Neural cell (in vitro differentiated cells): ENCODE measurements at regions not wholly inside any gene's neighbourhood (a gene's known extent, or its start where the extent isn't known, plus 50 kb on each side); places are given as distances from the start of the nearest gene placed in this dataset.

Experiments used
- H2AFZ ChIP-seq: fragments of 200-600, 300-800 bp; sonication (generic), shearing (Covaris generic); 2 replicates; pipeline ENCODE4 v1.6.0; 2014; ENCODE audit warnings: low read depth, mild to moderate bottlenecking, antibody characterized with exemption, low read length, moderate library complexity
- H3F3A ChIP-seq: fragments of 200-600 bp; shearing (Covaris generic); 2 replicates; pipeline ENCODE4 v1.6.1; 2016; ENCODE audit warnings: mild to moderate bottlenecking, moderate library complexity, mixed read lengths, antibody characterized with exemption, low read length; ENCODE audit not compliant: insufficient read depth, poor library complexity, severe bottlenecking
- H3K27ac ChIP-seq: fragments of 200-600, 300-800 bp; sonication (generic), shearing (Covaris generic); 2 replicates; pipeline ENCODE4 v1.5.1; 2014; ENCODE audit warnings: mild to moderate bottlenecking, low read length, moderate library complexity
- H3K27me3 ChIP-seq: fragments of 300-800, 200-600 bp; sonication (generic), shearing (Covaris generic); 2 replicates; pipeline ENCODE4 v1.6.0; 2014; ENCODE audit warnings: mild to moderate bottlenecking, low read depth, low read length, moderate library complexity; ENCODE audit not compliant: insufficient read depth
- H3K36me3 ChIP-seq: fragments of 300-800, 200-600 bp; sonication (generic), shearing (Covaris generic); 2 replicates; pipeline ENCODE4 v1.5.1; 2014; ENCODE audit warnings: mild to moderate bottlenecking, antibody characterized with exemption, low read length, moderate library complexity; ENCODE audit not compliant: insufficient read depth
- H3K4me2 ChIP-seq: fragments of 300-800, 200-600 bp; sonication (generic), shearing (Covaris generic); 2 replicates; pipeline ENCODE4 v1.6.0; 2014; ENCODE audit warnings: mild to moderate bottlenecking, low read length
- H3K4me3 ChIP-seq: fragments of 300-800, 200-600 bp; sonication (generic), shearing (Covaris generic); 2 replicates; pipeline ENCODE4 v1.5.1; 2014; ENCODE audit warnings: mild to moderate bottlenecking, low read length, moderate library complexity
- H3K79me2 ChIP-seq: fragments of 200-600 bp; shearing (Covaris generic); replicated peaks from 2 replicates; pipeline ENCODE4 v1.6.0; 2014; ENCODE audit warnings: mild to moderate bottlenecking, low read length, moderate library complexity; ENCODE audit not compliant: insufficient read depth
- H3K9ac ChIP-seq: fragments of 300-800, 200-600 bp; sonication (generic), shearing (Covaris generic); 2 replicates; pipeline ENCODE4 v1.6.1; 2016; ENCODE audit warnings: mild to moderate bottlenecking, low read length, mixed read lengths
- H3K9me2 ChIP-seq: fragments of 200-600 bp; shearing (Covaris generic); 2 replicates; pipeline ENCODE4 v1.6.1; 2016; ENCODE audit warnings: mild to moderate bottlenecking, low read length, mixed read lengths; ENCODE audit not compliant: insufficient read depth
- H3K9me3 ChIP-seq: fragments of 200-600, 300-800 bp; sonication (generic), shearing (Covaris generic); 2 replicates; pipeline ENCODE4 v1.6.1; 2016; ENCODE audit warnings: mild to moderate bottlenecking, mixed run types, low read length, moderate library complexity, mixed read lengths
- H4K20me1 ChIP-seq: fragments of 200-600 bp; shearing (Covaris generic); 2 replicates; pipeline ENCODE4 v1.6.1; 2016; ENCODE audit warnings: mild to moderate bottlenecking, mixed run types; ENCODE audit not compliant: insufficient read depth
- EP300 ChIP-seq: fragments of 450-650 bp; conservative IDR thresholded peaks from 2 replicates; pipeline ENCODE4 v1.6.1; 2014; ENCODE audit warnings: antibody characterized with exemption, mild to moderate bottlenecking, moderate library complexity; ENCODE audit not compliant: poor library complexity, severe bottlenecking
- EZH2 ChIP-seq: fragments of 200-600, 300-800 bp; shearing (Covaris generic), sonication (generic); IDR thresholded peaks from 2 replicates; pipeline ENCODE4 v1.6.1; 2014; ENCODE audit warnings: antibody characterized with exemption, low read length, borderline replicate concordance, mild to moderate bottlenecking; ENCODE audit not compliant: insufficient read depth, poor library complexity, severe bottlenecking
- MXI1 ChIP-seq: fragments of 450-650 bp; conservative IDR thresholded peaks from 2 replicates; pipeline ENCODE4 v1.6.1; 2014; ENCODE audit warnings: antibody characterized with exemption, mild to moderate bottlenecking; ENCODE audit not compliant: poor library complexity, severe bottlenecking
- POLR2AphosphoS5 ChIP-seq: IDR thresholded peaks from 2 replicates; pipeline ENCODE4 v1.6.1; 2012
- RAD21 ChIP-seq: fragments of 450-650 bp; conservative IDR thresholded peaks from 2 replicates; pipeline ENCODE4 v1.6.1; 2014; ENCODE audit warnings: antibody characterized with exemption, mild to moderate bottlenecking, moderate library complexity
- SMC3 ChIP-seq: fragments of 450-650 bp; conservative IDR thresholded peaks from 2 replicates; pipeline ENCODE4 v1.6.1; 2014; ENCODE audit warnings: antibody characterized with exemption, mild to moderate bottlenecking, moderate library complexity; ENCODE audit not compliant: poor library complexity
- TAF1 ChIP-seq: IDR thresholded peaks from 2 replicates; pipeline ENCODE4 v1.6.1; 2012; ENCODE audit warnings: low read depth
- TF ChIP-seq, protein P1 (sequence below): fragments of 450-650 bp; IDR thresholded peaks from 2 replicates; pipeline ENCODE4 v1.5.1; 2014; ENCODE audit warnings: antibody characterized with exemption, mild to moderate bottlenecking, moderate library complexity; ENCODE audit not compliant: poor library complexity, severe bottlenecking
- TF ChIP-seq, protein P2 (sequence below): IDR thresholded peaks from 2 replicates; pipeline ENCODE4 v1.6.1; 2012; ENCODE audit warnings: borderline replicate concordance

DNA sequence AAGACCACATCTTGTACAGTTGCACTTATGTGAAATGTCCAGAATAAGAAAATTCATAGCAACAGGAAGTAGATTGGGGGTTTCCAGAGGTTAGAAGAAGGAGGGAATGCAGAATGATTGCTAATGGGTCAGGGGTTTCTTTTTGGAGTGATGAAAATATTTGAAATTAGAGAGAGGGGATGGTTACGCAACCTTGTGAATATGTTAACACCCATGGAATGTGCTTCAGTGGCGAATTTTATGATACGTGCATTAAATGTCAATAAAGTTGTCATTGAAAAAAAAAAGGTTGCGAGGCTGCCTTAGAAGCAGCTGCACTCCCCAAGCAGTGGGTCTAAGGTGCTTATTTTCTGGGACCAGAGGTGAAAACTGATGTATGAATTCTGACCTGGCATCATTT lies 64.4 kb upstream of the SUB1 start:
- Histone ChIP-seq H3K9ac (no peak overlapping the region), H3K27me3 (no peaks in the 10 kb centered on the region), H3K27ac (no peak overlapping the region), H3K36me3 (no peaks in the 10 kb centered on the region), H3K9me2 (no peaks in the 10 kb centered on the region), H3K9me3 (no peaks in the 10 kb centered on the region), H3K79me2 (no peaks in the 10 kb centered on the region), H4K20me1 (no peaks in the 10 kb centered on the region), H3K4me3 (no peak overlapping the region), H2AFZ (no peak overlapping the region), H3F3A (no peaks in the 10 kb centered on the region), H3K4me2 (no peak overlapping the region)
- TF ChIP-seq TAF1, result no peak

DNA sequence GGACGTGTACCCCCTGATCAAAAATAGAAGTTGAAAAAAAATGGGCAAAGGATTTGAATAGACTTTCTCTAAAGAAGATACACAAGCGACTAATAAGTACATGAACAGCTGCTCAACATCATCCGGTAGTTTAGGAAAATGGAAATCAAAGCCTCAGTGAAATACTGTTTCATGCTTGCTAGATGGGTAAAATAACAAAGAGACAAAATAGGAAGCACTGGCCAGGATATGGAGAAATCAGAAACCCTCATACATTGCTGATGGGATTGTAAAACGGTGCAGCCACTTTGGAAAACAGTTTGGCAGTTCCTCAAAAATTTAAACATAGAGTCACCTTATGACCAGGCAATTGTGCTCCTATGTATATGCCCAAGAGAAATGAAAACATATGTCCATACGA lies 65.0 kb upstream of the SUB1 start:
- H3K9ac ChIP-seq, result no peak overlapping the region
- H3K9me3 ChIP-seq, result no peaks in the 10 kb centered on the region
- no peak overlapping the region for H3K27ac ChIP-seq
- H3K4me2 ChIP-seq, result no peak overlapping the region
- no peaks in the 10 kb centered on the region for H3K27me3 ChIP-seq
- no peaks in the 10 kb centered on the region for H3F3A ChIP-seq
- no peaks in the 10 kb centered on the region for H3K79me2 ChIP-seq
- H3K4me3 ChIP-seq, result no peak overlapping the region
- TF ChIP-seq MXI1 (no peak), SMC3 (no peak), POLR2AphosphoS5 (no peak), RAD21 (no peak), EP300 (no peak), TAF1 (no peak), EZH2 (no peak)
- TF ChIP-seq, protein P1, sequence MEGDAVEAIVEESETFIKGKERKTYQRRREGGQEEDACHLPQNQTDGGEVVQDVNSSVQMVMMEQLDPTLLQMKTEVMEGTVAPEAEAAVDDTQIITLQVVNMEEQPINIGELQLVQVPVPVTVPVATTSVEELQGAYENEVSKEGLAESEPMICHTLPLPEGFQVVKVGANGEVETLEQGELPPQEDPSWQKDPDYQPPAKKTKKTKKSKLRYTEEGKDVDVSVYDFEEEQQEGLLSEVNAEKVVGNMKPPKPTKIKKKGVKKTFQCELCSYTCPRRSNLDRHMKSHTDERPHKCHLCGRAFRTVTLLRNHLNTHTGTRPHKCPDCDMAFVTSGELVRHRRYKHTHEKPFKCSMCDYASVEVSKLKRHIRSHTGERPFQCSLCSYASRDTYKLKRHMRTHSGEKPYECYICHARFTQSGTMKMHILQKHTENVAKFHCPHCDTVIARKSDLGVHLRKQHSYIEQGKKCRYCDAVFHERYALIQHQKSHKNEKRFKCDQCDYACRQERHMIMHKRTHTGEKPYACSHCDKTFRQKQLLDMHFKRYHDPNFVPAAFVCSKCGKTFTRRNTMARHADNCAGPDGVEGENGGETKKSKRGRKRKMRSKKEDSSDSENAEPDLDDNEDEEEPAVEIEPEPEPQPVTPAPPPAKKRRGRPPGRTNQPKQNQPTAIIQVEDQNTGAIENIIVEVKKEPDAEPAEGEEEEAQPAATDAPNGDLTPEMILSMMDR, result no peak
- TF ChIP-seq, protein P2, sequence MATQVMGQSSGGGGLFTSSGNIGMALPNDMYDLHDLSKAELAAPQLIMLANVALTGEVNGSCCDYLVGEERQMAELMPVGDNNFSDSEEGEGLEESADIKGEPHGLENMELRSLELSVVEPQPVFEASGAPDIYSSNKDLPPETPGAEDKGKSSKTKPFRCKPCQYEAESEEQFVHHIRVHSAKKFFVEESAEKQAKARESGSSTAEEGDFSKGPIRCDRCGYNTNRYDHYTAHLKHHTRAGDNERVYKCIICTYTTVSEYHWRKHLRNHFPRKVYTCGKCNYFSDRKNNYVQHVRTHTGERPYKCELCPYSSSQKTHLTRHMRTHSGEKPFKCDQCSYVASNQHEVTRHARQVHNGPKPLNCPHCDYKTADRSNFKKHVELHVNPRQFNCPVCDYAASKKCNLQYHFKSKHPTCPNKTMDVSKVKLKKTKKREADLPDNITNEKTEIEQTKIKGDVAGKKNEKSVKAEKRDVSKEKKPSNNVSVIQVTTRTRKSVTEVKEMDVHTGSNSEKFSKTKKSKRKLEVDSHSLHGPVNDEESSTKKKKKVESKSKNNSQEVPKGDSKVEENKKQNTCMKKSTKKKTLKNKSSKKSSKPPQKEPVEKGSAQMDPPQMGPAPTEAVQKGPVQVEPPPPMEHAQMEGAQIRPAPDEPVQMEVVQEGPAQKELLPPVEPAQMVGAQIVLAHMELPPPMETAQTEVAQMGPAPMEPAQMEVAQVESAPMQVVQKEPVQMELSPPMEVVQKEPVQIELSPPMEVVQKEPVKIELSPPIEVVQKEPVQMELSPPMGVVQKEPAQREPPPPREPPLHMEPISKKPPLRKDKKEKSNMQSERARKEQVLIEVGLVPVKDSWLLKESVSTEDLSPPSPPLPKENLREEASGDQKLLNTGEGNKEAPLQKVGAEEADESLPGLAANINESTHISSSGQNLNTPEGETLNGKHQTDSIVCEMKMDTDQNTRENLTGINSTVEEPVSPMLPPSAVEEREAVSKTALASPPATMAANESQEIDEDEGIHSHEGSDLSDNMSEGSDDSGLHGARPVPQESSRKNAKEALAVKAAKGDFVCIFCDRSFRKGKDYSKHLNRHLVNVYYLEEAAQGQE, result no peak
- H2AFZ ChIP-seq, result no peak overlapping the region
- H3K36me3 ChIP-seq, result no peaks in the 10 kb centered on the region
- no peaks in the 10 kb centered on the region for H4K20me1 ChIP-seq
- no peaks in the 10 kb centered on the region for H3K9me2 ChIP-seq

DNA sequence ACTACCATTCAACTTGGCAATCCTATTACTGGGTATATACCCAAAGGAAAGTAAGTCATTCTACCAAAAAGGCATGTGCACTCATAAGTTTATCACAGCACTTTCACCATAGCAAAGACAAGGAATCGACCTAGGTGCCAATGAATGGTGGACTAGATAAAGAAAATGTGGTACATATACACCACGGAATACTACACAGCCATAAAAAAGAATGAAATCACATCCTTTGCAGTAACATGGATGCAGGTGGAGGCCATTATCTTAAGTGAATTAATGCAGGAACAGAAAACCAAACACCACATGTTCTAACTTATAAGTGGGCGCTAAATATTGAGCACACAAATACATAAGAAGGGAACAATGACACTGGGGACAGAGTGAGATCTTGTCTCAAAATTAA lies 65.8 kb upstream of the SUB1 start:
- H3K4me2 ChIP-seq, result no peak overlapping the region
- no peaks in the 10 kb centered on the region for H3K79me2 ChIP-seq
- H3F3A ChIP-seq, result no peaks in the 10 kb centered on the region
- H3K9me2 ChIP-seq, result no peaks in the 10 kb centered on the region
- H3K36me3 ChIP-seq, result no peaks in the 10 kb centered on the region
- no peak overlapping the region for H3K9ac ChIP-seq
- no peaks in the 10 kb centered on the region for H4K20me1 ChIP-seq
- H3K9me3 ChIP-seq, result no peaks in the 10 kb centered on the region
- H2AFZ ChIP-seq, result no peak overlapping the region
- no peak overlapping the region for H3K4me3 ChIP-seq
- TF ChIP-seq RAD21 (no peak), EZH2 (no peak), POLR2AphosphoS5 (no peak), MXI1 (no peak), TAF1 (no peak), SMC3 (no peak), EP300 (no peak)
- TF ChIP-seq, protein P1, result no peak
- TF ChIP-seq, protein P2, result no peak
- H3K27me3 ChIP-seq, result no peaks in the 10 kb centered on the region
- H3K27ac ChIP-seq, result no peak overlapping the region
